GM12875 (cell line): ENCODE measurements at regions not wholly inside any gene's neighbourhood (a gene's known extent, or its start where the extent isn't known, plus 50 kb on each side); places are given as distances from the start of the nearest gene placed in this dataset.
"Not testable (repeated sequence)": the region's sequence is repeated elsewhere in the genome, so short reads cannot be mapped to it uniquely, and the experiment has no call there.

Source experiments
- H3K4me3 ChIP-seq: one replicate; pipeline ENCODE4 v1.5.1; 2011; ENCODE audit warnings: low read depth, low read length, control low read depth
- CTCF ChIP-seq: IDR thresholded peaks from 2 replicates; pipeline ENCODE4 v1.5.1; 2011; ENCODE audit warnings: low read depth, mild to moderate bottlenecking, control low read depth, inconsistent platforms, low read length, moderate library complexity, borderline replicate concordance; ENCODE audit not compliant: insufficient read depth

- no peak overlapping the region for H3K4me3 ChIP-seq
- TF ChIP-seq CTCF: no peak
Measured at GRCh38 chr5:117133198-117133597, 558.6 kb upstream of the SEMA6A start.

DNA sequence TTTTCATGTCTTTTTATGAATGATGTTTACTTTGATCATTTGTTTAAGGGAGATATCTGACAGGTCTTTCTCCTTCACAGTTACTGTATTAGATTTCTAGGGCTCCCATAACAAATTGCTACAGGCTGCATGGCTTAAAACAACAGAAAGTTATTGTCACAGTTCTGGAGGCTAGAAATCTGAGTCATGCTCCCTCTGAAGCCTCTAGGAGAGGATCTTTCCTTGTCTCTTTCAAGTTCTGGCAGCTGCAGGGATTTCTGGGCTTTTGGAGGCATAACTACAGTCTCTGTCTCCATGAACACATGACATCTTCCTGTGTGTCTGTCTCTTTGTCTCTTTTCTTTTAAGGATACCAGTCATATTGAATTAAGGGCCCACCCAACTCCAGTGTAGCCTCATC is 557.3 kb upstream of the SEMA6A start:
- no peak for TF ChIP-seq CTCF
- no peak overlapping the region for H3K4me3 ChIP-seq

DNA sequence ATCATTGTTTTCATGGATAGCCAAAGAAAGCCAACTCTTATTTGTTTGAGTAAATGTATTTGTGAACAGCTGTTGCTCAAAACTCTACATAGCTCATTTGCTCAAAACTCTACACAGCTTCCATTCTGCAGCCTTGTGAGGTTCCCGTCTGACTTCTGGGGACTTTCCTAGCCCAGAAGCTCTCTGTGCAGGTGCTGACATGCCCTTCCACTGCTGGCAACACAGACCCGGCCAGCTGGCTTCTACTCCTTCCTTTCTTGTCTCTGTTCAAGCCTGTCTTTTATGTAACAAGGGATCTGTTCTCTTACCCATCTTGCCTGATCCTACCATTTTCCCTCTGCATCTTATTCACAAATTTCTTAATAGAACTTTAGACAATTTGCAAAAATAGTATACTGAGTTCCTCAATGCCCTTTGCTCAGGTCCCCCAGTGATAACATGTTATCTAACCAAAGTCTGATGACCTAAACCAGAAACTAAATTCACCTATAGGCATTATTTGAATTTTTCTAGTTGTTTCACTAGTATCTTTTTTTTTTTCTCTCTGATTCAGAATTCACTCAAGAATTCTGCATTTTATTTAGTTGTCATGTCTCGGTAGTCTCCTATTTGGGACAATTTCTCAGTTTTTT is 556.5 kb upstream of the SEMA6A start:
- TF ChIP-seq CTCF: no peak
- H3K4me3 ChIP-seq: no peak overlapping the region

GRCh38 chr5:117118499-117118898 is 543.9 kb upstream of the SEMA6A start:
- no peak for TF ChIP-seq CTCF
- no peak overlapping the region for H3K4me3 ChIP-seq

DNA sequence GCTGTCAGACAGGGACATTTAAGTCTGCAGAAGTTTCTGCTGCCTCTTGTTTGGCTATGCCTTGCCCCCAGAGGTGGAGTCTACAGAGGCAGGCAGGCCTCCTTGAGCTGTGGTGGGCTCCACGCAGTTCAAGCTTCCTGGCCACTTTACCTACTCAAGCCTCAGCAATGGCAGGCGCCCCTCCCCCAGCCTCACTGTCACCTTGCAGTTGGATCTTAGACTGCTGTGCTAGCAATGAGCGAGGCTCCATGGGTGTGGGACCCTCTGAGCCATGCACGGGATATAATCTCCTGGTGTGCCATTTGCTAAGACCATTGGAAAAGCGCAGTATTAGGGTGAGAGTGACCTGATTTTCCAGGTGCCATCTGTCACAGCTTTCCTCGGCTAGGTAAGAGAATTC is 542.7 kb upstream of the SEMA6A start:
- H3K4me3 ChIP-seq: not testable (repeated sequence)

GRCh38 chr5:117110548-117110947 is 535.9 kb upstream of the SEMA6A start:
- no peak for TF ChIP-seq CTCF

GRCh38 chr5:117107859-117108258 is 533.2 kb upstream of the SEMA6A start:
- no peak overlapping the region for H3K4me3 ChIP-seq
- TF ChIP-seq CTCF: no peak

More at GRCh38 chr5:117110548-117110947, 535.9 kb upstream of the SEMA6A start:
- no peak overlapping the region for H3K4me3 ChIP-seq

GRCh38 chr5:117103703-117104102 is 529.1 kb upstream of the SEMA6A start:
- no peak for TF ChIP-seq CTCF
- no peak overlapping the region for H3K4me3 ChIP-seq
